OCI-LY1 (cell line): ENCODE measurements at regions not wholly inside any gene's neighbourhood (a gene's known extent, or its start where the extent isn't known, plus 50 kb on each side); places are given as distances from the start of the nearest gene placed in this dataset.

Experiments used
- EZH2 ChIP-seq: fragments of 200-600 bp; sonication (generic), shearing (Covaris generic); IDR thresholded peaks from 2 replicates; pipeline ENCODE4 v1.8.0; 2017; ENCODE audit warnings: borderline replicate concordance, mixed run types, mild to moderate bottlenecking, antibody characterized with exemption, low read length, moderate library complexity, mixed read lengths
- TF ChIP-seq, protein P1 (sequence below): fragments of 200-600 bp; sonication (generic), shearing (Covaris generic); IDR thresholded peaks from 2 replicates; pipeline ENCODE4 v1.5.1; 2017; ENCODE audit warnings: mild to moderate bottlenecking, antibody characterized with exemption, low read length, moderate library complexity, mixed read lengths

DNA sequence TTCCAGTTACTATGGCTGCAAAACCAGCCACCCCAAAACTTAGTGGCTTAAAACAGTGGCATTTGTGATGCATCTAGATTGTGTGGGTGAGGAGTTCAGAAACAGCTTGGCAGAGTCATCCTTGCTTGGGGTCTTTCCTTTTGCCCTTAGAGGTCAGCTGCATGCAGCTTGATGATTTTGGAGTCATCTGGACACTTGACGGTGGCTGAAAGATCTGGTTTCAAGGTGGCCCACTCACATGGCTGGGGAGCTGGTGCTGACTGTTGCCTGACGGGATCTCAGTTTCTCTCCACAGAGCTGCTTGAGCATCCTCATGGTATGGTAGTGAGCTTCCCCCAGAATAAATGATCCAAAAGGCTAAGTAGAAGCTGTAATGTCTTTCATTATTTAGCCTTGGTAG is 191.3 kb upstream of the GALNT17 start:
- TF ChIP-seq, protein P1, sequence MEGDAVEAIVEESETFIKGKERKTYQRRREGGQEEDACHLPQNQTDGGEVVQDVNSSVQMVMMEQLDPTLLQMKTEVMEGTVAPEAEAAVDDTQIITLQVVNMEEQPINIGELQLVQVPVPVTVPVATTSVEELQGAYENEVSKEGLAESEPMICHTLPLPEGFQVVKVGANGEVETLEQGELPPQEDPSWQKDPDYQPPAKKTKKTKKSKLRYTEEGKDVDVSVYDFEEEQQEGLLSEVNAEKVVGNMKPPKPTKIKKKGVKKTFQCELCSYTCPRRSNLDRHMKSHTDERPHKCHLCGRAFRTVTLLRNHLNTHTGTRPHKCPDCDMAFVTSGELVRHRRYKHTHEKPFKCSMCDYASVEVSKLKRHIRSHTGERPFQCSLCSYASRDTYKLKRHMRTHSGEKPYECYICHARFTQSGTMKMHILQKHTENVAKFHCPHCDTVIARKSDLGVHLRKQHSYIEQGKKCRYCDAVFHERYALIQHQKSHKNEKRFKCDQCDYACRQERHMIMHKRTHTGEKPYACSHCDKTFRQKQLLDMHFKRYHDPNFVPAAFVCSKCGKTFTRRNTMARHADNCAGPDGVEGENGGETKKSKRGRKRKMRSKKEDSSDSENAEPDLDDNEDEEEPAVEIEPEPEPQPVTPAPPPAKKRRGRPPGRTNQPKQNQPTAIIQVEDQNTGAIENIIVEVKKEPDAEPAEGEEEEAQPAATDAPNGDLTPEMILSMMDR, result no peak
- TF ChIP-seq EZH2, result no peak
